ENCODE measurements at regions not wholly inside any gene's neighbourhood (a gene's known extent, or its start where the extent isn't known, plus 50 kb on each side); places are given as distances from the start of the nearest gene placed in this dataset.

DNA sequence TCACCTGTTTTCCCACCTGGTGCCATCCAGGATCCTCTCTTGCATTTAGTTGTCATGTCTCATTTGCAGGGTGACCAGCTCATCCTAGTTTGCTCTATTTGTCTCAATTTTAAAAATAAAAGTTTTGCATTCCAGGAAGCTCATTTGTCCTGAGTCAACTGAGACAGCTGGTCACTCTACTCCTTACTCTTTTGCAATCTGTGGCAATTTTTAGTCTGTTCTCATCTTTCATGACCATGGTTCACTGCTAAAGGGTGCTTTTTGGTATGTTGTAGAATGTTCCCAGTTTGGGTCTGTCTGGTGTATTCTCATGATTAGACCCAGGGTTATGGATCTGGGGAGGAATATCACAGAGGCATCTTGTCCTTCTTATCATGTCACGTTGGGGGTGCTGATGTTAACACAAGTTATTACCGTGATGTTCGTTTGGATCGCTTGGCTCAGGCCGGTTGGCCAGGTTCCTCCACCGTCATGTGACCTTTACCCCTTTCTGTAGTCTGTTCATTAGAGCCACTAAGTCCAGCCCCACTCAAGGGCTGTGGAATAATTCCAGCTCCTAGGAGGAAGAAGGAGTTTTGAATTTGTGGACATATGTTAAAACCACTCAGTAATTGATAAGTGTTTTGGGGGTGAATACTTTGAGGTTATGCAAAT, 103.3 kb upstream of the IGFBP3 start:
- Histone ChIP-seq H3K36me3 (ENCODE audit: insufficient read depth, low read length) (no peaks in the 10 kb centered on the region), H3K9me3 (ENCODE audit: low read depth, low read length) (no peaks in the 10 kb centered on the region), H3K27ac (ENCODE audit: low read depth, low read length) (no peak overlapping the region), H3K4me3 (ENCODE audit: insufficient read depth, low read length) (no peak overlapping the region), H2AFZ (ENCODE audit: low read length) (no peak overlapping the region), H3K79me2 (ENCODE audit: insufficient read depth, low read length) (no peaks in the 10 kb centered on the region), H3K4me1 (ENCODE audit: insufficient read depth, low read length) (peaks cover 3% of the 10 kb centered on the region), H3K27me3 (ENCODE audit: insufficient read depth, low read length) (no peaks in the 10 kb centered on the region), H3K4me2 (ENCODE audit: insufficient read depth, low read length) (no peak overlapping the region), H4K20me1 (ENCODE audit: insufficient read depth, low read length) (no peaks in the 10 kb centered on the region)
- DNase-seq (ENCODE audit: insufficient read length, low spot score, missing footprints), result no peak
- TF ChIP-seq, protein P1, sequence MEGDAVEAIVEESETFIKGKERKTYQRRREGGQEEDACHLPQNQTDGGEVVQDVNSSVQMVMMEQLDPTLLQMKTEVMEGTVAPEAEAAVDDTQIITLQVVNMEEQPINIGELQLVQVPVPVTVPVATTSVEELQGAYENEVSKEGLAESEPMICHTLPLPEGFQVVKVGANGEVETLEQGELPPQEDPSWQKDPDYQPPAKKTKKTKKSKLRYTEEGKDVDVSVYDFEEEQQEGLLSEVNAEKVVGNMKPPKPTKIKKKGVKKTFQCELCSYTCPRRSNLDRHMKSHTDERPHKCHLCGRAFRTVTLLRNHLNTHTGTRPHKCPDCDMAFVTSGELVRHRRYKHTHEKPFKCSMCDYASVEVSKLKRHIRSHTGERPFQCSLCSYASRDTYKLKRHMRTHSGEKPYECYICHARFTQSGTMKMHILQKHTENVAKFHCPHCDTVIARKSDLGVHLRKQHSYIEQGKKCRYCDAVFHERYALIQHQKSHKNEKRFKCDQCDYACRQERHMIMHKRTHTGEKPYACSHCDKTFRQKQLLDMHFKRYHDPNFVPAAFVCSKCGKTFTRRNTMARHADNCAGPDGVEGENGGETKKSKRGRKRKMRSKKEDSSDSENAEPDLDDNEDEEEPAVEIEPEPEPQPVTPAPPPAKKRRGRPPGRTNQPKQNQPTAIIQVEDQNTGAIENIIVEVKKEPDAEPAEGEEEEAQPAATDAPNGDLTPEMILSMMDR (IDR thresholded peaks at IDR 0.05; ENCODE audit: extremely low read depth, low read depth, low read length), result no peak

DNA sequence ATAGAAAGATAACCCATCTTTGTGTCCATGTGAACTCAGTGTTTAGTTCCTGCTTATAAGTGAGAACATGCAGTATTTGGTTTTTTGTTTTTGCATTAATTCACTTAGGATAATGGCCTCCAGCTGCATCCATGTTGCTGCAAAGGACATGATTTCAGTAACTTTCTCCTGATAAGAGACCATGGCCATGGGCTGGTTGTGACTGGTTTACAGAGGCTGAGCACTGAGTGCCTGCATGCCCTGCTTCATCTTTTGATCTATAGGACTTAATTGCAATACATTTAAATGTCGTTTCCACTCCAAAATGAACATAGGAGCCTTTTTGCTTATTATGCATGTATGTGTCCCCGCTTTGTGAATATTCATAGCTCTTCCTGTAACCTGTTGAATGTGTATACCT, 101.3 kb upstream of the IGFBP3 start:
- TF ChIP-seq, protein P1 (IDR thresholded peaks at IDR 0.05; ENCODE audit: extremely low read depth, low read depth, low read length), result no peak
- no peak overlapping the region for H2AFZ ChIP-seq (ENCODE audit: low read length)

DNA sequence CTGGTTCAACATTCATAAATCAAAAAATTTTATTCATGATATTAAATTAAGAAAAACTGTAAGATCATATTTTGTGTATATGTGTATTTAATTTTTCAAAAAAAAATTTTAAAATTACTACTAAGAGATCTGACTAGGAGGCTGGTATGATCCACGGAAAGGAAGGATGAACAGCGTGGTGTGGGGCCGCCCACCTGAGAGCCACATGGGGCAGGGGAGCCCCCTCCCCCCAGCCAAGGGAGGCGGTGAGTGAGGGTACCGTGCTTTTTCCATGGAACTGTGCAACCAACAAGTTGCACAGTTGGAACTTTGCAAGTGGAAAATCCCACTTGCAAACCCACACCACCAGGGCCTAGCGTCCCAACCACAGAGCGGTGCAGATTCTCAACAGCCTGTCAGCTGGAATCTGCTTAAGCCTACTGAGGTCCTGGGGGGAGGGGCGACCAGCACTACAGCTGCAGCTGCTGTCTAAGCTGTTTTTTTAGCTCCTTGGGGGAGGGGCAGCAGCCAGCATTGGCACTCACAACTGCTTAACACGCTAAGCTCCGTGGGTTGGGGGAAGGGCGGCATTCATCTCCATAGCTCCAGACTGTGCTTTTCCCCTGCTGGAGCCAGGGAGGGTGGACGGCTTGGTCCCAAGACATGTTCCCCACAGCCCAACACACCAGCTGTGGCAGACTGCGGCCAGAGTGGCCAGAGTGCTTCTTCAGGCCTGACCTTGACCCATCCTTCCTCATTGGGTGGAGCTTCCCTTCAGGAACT, 94.2 kb upstream of the IGFBP3 start:
- Histone ChIP-seq H2AFZ (ENCODE audit: low read length) (no peak overlapping the region), H3K79me2 (ENCODE audit: insufficient read depth, low read length) (no peaks in the 10 kb centered on the region), H3K4me1 (ENCODE audit: insufficient read depth, low read length) (no peaks in the 10 kb centered on the region), H3K27me3 (ENCODE audit: insufficient read depth, low read length) (no peaks in the 10 kb centered on the region), H3K4me2 (ENCODE audit: insufficient read depth, low read length) (no peak overlapping the region), H3K36me3 (ENCODE audit: insufficient read depth, low read length) (no peaks in the 10 kb centered on the region), H4K20me1 (ENCODE audit: insufficient read depth, low read length) (no peaks in the 10 kb centered on the region), H3K27ac (ENCODE audit: low read depth, low read length) (no peak overlapping the region), H3K9me3 (ENCODE audit: low read depth, low read length) (no peaks in the 10 kb centered on the region), H3K4me3 (ENCODE audit: insufficient read depth, low read length) (no peak overlapping the region)
- DNase-seq (ENCODE audit: insufficient read length, low spot score, missing footprints), result no peak
- TF ChIP-seq, protein P1 (IDR thresholded peaks at IDR 0.05; ENCODE audit: extremely low read depth, low read depth, low read length), result no peak

More for the DNA sequence above, 101.3 kb upstream of the IGFBP3 start:
- Histone ChIP-seq H3K9me3 (ENCODE audit: low read depth, low read length) (no peaks in the 10 kb centered on the region), H3K4me3 (ENCODE audit: insufficient read depth, low read length) (no peak overlapping the region), H3K79me2 (ENCODE audit: insufficient read depth, low read length) (no peaks in the 10 kb centered on the region), H3K27ac (ENCODE audit: low read depth, low read length) (no peak overlapping the region), H3K36me3 (ENCODE audit: insufficient read depth, low read length) (no peaks in the 10 kb centered on the region), H4K20me1 (ENCODE audit: insufficient read depth, low read length) (no peaks in the 10 kb centered on the region), H3K27me3 (ENCODE audit: insufficient read depth, low read length) (no peaks in the 10 kb centered on the region), H3K4me1 (ENCODE audit: insufficient read depth, low read length) (no peaks in the 10 kb centered on the region), H3K4me2 (ENCODE audit: insufficient read depth, low read length) (no peak overlapping the region)
- DNase-seq (ENCODE audit: insufficient read length, low spot score, missing footprints), result no peak

DNA sequence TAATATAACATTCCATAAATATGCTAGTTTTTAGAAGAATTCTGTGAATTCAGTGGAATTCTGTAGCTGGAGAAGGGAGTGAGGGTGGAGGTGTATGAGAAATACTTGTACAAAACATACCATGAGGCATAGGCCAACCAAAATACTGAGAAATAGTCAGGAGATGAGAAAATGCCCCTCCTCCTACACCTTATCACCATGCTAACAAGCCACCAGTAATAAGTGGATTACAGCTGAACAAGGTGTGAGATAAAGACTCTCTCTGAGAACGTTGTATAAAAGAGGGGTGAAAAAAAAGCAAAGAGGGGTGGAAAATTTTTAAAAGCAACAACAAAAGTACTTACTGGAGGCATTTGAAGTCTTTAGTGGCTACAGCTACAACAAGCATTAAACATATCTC, 90.4 kb upstream of the IGFBP3 start:
- Histone ChIP-seq H3K27me3 (ENCODE audit: insufficient read depth, low read length) (no peaks in the 10 kb centered on the region), H3K4me2 (ENCODE audit: insufficient read depth, low read length) (no peak overlapping the region), H3K4me3 (ENCODE audit: insufficient read depth, low read length) (no peak overlapping the region), H3K9me3 (ENCODE audit: low read depth, low read length) (no peaks in the 10 kb centered on the region), H4K20me1 (ENCODE audit: insufficient read depth, low read length) (no peaks in the 10 kb centered on the region), H2AFZ (ENCODE audit: low read length) (no peak overlapping the region), H3K36me3 (ENCODE audit: insufficient read depth, low read length) (no peaks in the 10 kb centered on the region), H3K79me2 (ENCODE audit: insufficient read depth, low read length) (no peaks in the 10 kb centered on the region), H3K4me1 (ENCODE audit: insufficient read depth, low read length) (no peaks in the 10 kb centered on the region), H3K27ac (ENCODE audit: low read depth, low read length) (no peak overlapping the region)
- TF ChIP-seq, protein P1 (IDR thresholded peaks at IDR 0.05; ENCODE audit: extremely low read depth, low read depth, low read length), result no peak
- DNase-seq (ENCODE audit: insufficient read length, low spot score, missing footprints), result no peak

All from osteoblast (primary cell).